Skin of body (tissue), 1 donor: ENCODE measurements at regions not wholly inside any gene's neighbourhood (a gene's known extent, or its start where the extent isn't known, plus 50 kb on each side); places are given as distances from the start of the nearest gene placed in this dataset.
"Not testable (repeated sequence)": the region's sequence is repeated elsewhere in the genome, so short reads cannot be mapped to it uniquely, and the experiment has no call there.

Experiments used
- DNase-seq: peaks from one replicate; lab custom pipeline; 2025; lab: John Stamatoyannopoulos, UW

DNA sequence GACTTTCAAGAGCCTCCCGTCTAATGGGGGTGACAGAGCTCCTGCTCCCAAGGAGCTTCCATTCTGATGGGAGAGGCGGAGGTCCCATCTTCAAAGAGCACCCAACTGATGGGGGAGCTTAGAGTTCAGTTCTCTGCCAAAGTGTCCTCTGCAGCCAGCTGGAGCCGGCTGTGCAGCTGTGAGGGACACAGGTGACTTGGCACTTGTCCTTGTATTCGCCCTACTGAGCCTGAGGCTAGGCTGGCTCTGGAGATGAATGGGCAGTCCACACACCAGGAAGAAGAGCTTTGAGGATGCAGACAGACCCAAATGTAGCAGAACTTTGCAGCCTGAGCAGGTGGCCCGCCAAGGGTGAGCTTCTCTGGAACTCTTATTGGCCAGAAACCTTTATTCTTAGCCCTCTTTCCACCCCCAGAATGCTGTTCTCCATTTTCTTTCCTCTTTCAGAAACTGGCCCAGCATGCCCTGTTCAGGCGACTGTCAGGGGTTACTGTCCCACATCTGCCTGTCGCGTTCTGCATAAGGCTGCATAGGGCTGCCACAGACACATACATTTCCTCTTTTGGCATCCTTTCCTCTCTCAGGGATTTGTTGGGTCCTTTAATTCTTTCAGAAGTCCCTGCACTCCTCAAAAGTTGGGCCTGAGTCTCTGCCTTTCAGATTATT lies 108.7 kb upstream of the LRFN2 start:
- DNase-seq: no peak

DNA sequence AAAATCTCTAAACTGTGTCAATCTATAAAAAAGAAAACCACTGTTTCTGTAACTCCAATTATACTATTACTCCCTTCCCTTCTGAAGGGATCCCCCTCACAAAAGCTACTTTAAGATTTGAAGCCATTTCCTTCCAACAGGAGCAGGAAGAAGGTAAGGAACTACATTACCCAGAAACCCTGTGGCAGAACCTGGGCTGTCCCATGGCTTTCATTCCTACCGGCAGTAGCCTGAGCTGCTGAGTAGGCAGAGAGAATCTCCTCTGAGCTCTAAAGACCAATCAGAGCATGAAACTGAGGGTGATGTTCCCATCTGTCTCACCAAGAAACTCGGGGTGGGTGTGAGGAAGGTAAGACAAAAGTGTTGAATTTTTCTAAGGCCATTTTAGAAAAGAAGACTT lies 108.0 kb upstream of the LRFN2 start:
- no peak for DNase-seq

DNA sequence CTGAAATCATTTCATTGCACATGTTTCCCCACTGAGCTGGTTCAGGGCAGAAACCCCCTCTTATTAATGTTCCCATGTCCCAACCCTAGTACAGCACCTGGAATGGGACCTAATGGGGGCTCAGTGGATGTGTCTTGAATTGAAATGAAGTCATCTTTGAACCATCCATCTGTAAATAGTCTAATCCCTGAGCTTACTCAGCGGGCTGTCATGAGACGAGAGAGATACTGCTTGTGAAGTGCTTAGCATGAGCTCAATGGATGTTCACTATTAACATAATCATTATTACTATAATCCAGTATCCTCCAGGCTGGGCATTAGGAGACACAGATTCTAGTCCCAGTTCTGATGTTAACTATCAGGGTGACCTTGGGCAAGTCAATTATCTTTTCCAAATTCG lies 106.6 kb upstream of the LRFN2 start:
- no peak for DNase-seq

DNA sequence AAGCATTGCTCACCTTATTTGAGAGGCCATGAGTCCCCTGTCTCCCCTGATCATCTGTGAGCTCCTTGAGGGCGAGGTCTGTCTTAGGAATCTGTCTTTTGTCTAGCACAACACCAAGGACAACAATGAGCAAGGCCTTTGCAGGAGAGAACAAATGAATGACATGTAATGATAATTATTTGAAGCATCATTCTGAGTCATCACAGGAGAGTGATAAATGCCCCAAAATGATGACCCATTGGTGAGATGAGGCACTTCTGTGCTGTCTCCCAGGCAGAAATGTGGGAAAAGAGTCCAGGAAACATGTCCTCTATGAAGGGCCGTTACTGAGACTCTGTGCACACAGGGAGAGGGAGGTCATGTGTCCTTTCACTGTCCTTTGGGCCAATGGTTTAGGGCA lies 105.2 kb upstream of the LRFN2 start:
- DNase-seq: no peak

DNA sequence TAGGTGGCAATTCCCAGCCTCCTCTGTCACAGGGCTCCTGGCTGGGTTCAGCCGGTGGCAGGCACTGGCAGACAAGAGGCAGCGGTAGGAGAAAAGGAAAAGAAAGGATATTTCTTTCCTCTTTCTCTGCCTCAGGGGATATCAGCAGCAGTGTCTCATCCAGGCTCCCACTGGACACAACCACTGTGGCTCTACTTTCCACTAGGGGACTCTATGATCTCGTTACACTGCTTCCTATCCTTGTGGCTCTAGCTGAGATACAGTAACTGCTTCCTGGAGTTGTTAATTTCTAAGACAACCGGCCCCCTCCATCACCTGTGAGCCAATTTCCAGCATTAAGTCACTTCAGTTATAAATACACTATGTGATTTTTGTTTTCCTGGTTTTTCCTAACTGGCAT lies 102.0 kb upstream of the LRFN2 start:
- DNase-seq: no peak

DNA sequence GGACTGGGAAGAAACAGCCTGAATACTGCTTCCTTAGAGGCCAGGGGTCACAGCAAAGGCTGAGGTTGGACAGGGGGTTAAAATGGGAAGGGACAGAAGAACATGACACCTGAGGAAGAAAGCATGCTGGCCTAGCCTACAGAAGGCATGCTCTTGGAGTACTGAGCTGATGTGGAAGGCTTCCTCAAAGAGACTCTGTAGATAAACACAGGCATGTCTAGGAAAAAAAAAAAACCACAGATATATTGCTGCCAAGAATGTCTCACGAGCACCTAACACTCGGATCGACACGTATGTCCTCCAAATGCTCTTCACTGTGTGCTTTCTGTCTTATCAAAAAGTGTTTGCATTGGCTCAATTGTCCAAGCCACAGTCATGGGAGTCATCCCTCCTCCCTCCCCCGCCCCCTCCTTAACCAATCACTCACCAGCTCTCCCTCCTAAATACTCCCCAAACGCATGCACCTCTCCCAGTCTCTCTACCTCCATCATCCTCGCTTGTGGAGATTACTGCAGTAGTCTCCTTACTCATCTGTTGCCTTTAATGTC lies 101.1 kb upstream of the LRFN2 start:
- DNase-seq: no peak

DNA sequence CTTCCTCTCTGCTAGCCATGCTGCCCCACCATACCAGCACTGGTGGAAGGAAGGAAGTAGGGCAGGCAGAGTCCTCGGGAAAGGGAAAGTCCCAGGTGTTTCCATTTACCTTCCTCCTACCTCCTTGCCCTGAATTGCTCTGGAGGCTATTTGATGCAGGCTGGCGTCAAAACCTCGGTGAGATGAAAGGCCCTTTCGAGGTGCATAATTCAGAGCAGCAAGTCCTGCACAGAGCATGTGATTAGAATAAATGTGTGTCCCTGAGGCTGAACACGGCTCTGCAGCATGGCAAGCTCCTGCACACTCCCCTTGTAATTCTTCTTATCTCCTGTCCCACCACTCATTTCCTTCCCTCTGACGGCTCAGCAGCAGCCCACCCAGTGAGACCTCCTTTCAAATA lies 98.7 kb upstream of the LRFN2 start:
- DNase-seq: no peak

DNA sequence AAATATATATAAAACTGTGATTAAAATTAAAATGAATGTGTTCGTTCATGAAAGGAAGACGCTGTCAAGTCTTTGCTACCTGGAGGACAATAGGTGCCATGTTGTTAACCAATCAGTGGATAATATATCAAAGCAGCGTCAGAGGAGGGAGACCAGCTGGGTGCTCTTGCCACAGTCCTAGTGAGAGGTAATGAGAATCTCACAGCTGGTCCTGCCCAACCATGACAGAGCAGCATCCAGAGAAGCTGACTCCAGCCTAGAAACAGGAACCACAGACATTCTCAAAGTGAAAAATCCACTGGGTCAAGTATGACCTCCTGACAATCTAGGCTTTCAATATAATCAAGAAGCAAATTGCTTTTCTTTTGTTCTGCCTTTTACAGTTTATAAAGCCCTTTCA lies 94.5 kb upstream of the LRFN2 start:
- no peak for DNase-seq

DNA sequence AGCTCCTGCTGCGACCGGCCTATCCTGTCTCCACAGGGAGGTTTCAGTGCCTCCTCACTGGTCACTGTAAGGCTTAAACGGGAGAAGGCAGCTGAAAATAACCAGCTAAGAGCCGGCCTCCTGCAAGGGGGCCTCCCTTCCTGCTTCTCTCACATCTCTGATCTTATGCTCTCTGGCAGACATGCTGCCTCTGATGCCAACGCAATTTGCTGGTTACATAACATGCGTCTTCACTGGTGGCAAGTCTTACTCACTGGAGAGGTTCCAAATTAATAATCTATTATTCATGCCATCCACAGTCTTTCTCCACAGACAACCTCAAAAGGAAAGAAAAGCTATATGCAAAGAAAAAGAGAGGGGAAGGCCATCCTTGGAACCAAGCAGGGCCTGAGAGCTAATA lies 91.8 kb upstream of the LRFN2 start:
- no peak for DNase-seq

DNA sequence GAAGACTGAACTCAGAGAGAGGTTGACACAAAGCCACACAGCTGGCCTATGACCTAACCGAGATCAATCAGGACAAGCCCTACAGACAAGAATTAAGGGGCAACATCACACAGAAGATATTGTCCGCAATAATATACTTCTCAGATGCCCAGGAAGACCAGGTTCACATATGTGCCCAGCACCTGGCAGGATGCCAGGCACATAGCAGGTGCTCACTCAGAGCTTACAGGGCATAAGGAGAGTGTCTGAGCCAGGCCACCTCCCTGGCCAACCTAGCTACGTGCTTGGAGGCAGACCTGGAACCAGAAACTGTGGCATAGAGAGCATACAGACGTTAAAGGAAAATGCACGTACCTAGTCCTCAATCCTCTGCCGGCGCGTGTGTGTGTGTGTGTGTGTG lies 87.0 kb upstream of the LRFN2 start:
- DNase-seq: no peak

DNA sequence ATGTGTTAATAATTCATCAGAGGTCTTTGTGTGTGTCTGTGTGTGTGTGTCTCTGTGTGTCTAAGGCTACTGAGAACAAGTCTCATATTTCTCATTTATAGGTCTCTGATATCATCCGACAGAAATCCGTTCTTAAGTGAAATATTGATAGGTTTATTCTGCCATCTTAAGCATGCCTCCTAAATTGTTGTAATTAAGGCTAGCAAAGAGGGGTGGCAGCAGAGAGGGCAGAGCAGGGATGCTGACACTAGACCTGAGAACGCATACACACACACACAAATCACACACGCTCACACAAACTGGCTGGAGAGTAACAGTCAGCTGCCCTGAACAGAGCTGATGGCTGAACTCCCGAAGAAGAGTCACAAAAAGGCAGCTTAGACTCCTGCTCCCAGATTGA lies 84.9 kb upstream of the LRFN2 start:
- DNase-seq: no peak

DNA sequence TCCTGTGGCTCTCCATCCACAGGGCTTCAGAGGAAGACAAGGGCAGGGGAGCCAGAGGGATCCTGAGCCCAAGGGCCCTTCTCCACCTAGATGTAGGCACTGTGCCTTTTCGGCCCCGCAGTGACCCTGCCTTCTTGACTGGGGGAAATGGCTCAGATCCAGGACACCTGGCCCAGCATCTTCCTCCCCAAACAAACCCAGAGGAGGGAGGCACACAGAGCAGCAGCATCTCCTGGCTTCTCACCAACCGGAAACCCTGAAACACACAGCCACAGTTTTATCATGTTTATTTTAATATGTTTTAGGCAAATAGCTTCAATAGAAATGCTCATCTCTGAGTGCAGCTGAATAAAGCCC lies 84.5 kb upstream of the LRFN2 start:
- DNase-seq: no peak

DNA sequence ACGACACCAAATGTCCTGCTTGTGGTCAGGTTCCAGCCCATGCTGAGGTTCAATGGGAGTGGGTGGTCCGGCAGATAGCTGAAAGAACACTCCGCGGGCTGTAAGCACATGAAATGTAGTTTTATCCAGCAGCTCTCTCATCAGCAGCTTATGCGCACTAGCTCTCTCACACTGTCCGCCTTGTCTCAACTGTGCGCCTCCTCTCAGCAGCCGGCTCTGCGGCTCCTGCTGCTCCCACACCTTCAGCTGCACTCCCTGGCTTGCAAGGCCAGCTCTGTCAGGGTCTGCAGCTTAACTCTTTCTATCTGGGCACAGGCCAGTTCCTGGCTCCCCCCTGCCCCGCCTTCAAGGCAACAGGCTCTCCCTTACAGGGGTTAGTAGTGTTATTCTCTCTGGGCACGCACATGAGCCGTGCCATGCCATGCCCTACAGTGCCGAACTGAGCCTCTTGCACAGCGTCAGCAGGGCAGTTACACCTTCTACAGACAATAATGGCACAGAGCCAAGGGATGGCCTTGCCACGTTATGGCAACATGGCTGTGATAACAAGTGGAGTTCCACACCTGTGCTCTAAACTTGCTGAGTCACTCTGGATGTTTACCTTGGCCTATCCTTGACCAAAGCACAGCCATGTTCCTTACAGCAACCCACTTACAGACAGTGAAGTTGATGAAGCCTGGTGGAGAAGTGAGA lies 84.0 kb upstream of the LRFN2 start:
- no peak for DNase-seq

DNA sequence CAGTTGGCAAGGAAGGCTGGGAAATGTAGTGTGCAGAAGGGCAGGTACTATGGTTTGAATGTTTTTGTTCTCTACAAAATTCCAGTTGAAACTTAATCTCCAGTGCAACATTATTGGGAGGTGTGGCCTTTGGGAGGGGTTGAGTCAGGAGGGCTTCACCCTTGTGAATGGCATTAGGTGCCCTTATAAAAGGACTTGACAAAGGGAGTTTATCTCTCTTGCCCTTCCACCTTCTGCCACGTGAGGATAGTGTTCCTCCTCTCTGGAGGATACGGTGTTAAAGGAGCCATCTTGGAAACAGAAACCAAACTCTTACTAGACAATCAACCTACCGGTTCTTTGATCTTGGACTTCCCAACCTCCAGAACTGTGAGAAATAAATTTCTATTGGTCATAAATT lies 82.2 kb upstream of the LRFN2 start:
- no peak for DNase-seq

DNA sequence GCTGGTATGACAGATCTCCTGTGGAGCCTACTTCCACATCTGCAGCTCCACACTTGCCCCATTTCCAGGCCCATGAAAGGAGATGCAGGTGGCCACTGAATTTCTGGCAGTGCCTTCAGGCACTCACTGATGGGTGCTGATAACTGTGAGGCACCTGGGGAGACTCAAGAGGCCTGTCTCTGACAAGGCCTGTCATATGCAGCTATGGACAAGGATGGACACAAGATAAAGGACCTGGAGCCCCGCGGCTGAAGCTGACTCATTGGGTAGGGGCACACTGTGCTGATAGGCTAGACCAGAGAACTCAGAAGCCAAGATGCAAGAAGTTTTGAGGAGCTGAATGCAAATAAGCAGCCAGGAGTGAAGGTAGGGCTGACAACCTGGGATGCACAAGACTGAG lies 81.0 kb upstream of the LRFN2 start:
- no peak for DNase-seq

DNA sequence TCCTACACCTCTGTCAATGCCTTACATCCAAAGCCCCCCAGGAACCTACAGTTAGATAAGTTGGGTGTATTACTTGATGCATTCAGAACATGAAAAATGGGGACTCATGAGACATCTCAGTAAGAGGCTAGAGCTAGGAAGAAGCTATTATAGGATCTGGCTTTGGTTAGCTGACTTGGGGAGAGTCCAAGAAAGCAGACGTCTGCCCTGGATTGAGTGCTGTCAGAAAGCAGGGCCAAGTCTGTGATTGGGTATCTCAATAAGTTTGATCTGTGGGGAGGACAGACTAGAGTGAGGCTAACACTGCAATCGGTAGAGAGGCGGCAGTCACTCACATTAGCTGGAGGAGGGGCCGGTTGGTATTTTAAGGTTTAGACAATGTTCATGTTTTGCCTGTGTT lies 79.4 kb upstream of the LRFN2 start:
- peak; percentile 28 for DNase-seq

DNA sequence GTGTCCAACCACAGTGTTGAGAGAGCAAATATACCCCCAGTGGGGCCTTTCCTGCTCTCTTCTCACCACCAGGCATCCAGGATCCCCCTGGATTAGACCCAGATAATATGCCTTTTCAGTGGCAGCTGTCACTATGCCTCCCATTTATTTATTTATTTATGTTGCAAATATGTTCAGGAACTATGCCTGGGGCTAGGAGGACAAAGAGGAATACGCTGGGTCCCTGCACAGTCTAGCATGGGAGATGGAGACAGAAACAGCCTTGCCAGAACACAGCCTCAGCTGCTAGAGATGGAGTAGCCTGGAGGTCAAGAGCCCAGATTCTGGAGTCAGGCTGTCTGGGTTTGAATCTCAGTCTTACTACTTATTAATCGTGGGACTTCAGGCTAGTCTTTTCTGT lies 74.6 kb upstream of the LRFN2 start:
- no peak for DNase-seq

DNA sequence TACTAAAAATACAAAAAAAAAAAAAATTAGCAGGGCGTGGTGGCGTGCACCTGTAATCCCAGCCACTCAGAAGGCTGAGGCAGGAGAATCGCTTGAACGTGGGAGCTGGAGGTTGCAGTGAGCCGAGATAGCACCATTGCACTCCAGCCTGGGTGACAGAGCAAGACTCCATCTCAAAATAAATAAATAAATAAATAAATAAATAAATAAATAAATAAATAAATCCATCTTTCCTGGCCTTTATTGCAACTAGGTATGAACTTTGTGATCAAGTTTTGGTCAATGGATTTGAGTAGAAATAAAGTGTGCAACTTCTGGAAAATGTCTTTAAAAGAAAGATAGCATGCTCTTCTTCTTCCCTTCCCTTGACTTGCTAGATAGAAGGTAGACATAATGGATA lies 69.6 kb upstream of the LRFN2 start:
- DNase-seq: not testable (repeated sequence)

DNA sequence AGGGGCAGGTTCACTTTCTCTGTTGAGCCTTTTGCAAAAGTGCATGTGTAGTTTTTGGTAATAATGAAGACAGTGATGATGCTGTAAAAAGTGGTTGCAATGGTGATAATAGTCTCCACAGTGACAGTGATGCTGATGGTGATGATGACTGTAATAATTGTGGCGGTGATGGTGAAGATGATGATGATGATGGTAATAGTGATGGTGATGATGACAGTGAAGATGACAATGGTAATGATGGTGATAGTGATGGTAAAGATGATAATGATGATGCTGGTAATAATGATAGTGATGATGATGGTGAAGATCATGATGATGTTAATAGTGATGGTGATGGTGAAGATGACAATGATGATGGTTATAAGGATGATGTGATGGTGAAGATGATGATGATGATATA lies 67.7 kb upstream of the LRFN2 start:
- DNase-seq: no peak

DNA sequence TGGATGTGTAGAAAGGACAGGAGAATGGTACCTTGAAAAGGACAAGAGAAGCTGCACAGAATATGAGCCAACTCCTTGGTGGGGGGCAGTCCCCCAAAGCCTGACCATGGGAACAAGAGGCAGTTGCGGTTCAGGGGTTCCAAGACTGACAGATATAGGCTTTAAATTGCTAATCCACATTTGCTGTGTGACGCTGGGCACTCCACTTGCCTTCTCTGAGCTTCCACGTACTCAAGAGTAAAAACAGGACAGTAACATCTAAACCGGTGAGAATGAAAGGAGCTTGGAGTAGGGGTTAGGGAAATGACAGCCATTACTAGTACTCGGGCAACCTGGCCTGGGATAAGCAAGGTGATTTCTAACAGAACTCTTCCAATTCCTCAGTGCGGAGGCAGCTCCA lies 57.9 kb upstream of the LRFN2 start:
- DNase-seq: no peak

DNA sequence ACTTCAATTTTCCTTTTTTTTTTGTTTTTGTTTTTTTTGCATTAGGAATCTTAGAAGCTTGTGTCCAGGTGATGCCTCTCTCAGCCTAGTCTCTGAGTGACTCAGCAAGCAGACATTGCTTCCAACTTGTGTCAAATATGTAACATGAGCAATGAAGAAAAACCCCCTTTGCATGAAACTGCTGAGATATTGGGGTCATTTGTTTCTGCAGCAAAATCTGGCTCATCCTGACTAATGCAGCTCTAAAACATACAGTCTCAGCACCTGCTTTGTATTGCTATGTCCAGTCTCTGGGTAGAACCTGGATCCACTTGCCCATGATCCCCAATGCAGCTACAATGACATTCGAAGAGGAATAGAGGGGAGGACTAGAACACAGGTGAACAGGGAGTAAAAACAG lies 55.7 kb upstream of the LRFN2 start:
- DNase-seq: no peak

DNA sequence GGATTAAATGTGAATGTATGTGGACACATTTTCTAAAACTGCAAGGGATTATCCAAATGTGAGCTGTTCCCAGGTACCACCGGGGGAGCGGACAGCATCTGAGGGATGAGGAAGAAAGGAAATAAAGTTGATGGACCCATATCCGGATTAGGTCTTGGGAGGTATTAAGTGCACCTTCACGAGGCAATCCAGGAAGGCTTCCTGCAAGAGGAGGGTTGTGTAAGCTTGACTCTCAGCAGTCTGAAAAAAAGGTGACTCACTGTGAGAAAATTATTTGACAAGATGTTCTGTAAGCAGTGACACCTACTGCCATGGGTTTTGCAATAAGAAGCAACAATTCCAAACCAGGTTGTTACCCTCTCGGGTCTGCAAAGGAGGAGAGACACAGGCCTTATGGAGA lies 55.0 kb upstream of the LRFN2 start:
- no peak for DNase-seq

DNA sequence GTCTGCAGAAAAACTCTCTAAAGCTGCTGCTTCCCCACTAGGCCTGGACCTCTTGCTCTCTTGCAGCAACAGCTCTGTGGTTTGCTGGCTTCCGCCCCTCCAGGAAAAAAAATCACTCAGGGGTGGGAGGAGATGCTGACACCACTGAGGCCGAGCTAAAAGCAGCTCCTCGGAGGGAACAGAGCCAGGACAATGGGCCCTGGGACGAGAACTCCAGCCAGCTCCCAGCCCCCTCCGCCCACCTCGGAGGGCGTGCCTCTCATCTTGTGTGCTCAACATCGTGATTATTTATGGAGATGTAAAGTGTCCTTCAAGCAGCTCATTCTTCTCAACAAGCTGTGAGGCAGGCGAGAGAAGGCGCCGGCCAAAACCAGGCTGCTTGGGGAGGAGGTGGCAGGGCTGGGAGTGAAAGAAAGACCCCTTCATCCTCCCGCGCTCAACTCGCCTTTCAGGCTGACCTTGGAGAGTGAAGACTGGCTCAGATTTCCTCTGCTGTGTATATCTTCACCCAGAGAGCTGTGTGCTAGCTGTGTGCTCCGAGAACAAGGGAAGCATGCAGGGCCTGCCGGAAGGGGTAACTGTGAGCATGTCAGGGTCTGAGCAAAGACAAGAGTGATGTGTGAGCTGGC lies 53.5 kb upstream of the LRFN2 start:
- no peak for DNase-seq
